HG02840 (cell line): ENCODE measurements at regions not wholly inside any gene's neighbourhood (a gene's known extent, or its start where the extent isn't known, plus 50 kb on each side); places are given as distances from the start of the nearest gene placed in this dataset.
"Not testable (repeated sequence)": the region's sequence is repeated elsewhere in the genome, so short reads cannot be mapped to it uniquely, and the experiment has no call there.

ENCODE experiments used
- ATAC-seq: cut with Tn5 transposase; IDR thresholded peaks from one replicate; pipeline ENCODE4 v1.9.1; 2021; ENCODE audit warnings: mild to moderate bottlenecking, moderate library complexity, moderate number of reproducible peaks; ENCODE audit not compliant: unreplicated experiment, low FRiP score

DNA sequence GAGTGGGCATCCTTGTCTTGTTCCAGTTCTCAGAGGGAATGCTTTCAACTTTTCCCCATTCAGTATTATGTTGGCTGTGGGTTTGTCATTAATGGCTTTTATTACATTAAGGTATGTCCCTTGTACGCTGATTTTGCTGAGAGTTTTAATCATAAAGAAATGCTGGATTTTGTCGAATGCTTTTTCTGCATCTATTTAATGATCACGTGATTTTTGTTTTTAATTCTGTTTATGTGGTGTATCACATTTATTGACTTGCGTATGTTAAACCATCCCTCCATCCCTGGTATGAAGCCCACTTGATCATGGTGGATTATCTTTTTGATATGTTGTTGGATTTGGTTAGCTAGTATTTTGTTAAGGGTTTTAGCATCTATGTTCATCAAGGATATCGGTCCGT is 266.9 kb upstream of the DIPK2B start:
- not testable (repeated sequence) for ATAC-seq

DNA sequence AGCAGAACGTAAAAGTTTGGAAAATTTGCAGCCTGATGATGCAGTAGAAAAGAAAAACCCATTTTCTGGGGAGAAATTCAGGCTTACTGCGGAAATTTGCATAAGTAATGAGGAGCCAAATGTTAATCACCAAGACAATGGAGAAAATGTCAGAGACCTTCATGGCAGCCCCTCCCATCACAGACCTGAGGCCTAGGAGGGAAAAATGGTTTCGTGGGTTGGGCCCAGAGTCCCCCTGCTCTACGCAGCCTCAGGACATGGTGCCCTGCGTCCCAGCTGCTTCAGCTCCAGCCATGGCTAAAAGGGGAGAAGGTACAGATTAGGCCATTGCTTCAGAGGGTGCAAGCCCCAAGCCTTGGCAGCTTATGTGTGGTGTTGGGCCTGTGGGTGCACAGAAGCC is 255.1 kb upstream of the DIPK2B start:
- not testable (repeated sequence) for ATAC-seq

DNA sequence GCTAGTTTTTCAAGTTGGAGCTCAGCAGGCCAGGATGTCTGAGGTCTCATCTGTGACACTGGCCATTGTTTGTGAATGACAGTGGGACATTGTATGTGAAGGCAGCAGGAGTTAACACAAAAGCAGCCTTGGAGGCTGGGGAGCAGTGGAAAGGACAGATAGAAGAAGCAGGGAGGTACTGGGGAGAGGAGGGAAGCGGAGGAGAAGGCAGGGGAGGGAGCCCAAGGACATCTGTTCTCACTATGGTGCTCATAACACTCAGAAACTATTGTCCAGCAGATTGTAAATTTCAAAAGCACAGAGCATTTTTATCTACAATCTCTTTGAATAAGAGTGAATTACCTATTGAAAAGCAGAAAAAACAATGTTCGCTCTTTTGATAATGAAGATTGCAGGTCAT is 253.6 kb upstream of the DIPK2B start:
- no peak for ATAC-seq

DNA sequence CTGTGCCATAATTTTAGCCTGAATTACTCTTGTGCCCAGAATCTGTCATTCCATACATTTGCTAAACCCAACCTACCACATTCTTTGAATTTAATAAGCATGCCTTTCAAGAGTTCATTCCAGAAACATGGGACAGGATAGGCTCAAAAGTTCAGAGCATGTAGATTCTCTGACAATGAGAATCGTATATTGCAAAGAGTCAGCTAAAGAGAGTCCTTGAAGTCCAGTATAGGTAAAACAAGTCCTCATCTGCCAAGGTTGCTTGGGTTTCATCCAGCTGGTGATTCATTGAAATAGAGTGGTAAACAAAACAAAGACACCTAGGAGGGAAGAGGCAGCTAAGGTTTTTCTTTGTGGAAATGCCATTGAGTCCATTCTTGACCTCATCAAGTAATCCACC is 249.3 kb upstream of the DIPK2B start:
- no peak for ATAC-seq

DNA sequence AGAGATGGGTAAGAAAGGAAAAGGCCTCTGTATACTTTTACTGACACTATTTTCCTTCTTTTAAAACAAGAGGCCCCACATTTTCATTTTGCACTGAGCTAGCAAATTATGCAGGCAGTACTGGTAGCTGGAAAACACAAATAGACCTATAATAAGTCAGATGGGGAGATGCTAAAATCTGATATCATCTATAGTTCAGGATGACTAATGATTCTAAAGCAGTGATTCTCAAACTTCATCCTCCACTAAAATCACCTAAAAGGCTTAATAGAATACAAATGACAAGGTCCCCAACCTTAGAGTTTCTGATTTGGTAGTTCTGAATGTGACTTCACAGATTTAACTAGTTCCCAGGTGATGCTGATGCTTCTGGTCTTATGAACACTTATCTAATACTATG is 247.3 kb upstream of the DIPK2B start:
- no peak for ATAC-seq

DNA sequence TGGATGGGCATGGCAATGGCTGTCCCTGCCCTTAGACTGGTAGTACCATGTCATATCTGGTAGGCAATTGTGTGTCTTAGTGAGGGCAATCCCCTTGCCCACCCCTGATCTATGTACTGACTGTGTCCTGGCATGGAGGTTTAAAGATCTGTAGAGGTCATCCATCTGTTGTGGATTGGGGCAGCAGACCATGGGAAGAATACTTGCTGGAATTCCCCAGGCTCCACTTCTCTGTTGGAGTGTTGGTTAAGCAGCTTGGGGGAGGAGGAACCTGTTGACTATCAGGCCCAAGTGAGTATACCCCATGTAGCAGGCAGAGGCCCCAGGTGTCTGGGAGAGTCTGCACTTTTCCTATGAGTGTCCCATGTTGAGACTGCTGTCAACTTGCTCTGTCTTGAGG is 246.7 kb upstream of the DIPK2B start:
- ATAC-seq, result no peak

DNA sequence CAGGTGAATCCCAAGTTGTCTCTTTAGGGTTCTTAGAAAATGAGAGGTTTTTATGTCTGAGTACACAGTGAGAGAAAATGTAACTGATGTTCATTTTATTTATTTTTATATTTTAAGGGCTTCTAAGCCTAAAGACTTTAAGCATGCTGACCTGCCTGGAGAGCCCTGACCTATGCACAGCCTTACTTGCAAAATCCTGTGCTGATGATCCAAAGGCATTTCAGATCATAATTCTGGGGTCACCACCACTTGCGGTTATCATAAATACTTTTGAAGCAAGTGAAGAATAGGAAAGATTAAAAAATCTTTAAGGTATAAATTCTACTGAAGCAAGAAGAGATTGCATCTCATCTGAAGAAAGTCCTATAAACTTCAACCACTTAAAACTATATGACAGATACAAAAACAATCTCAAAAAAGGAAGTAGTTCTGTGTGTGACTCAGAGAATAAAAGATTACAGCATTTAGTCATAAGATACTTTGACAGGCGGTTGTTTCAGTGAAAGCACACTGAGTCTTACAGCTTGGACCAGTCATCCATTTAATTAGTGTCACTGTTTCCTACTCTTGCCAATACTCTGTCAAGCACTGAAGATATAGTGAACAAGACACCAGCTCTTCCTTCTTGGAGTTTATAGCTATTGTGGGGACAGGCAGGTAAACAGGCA is 245.2 kb upstream of the DIPK2B start:
- ATAC-seq, result no peak

DNA sequence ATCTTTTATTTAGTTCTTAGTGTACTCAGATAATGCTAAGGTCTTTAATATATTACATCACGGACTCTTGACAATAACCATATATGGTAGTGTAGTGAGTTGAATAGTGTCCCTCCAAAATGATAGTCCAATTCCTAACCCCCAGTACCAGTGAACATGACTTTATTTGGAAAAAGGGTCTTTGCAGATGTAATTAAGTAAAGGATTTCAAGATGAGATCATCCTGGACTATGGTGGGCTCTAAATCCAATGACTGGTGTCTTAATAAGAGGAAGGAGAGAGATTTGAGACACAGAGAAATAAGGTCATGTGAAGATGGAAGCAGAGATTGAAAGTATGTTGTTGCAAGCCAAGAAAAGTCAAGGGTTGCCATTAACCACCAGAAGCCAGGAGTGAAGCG is 236.5 kb upstream of the DIPK2B start:
- no peak for ATAC-seq

DNA sequence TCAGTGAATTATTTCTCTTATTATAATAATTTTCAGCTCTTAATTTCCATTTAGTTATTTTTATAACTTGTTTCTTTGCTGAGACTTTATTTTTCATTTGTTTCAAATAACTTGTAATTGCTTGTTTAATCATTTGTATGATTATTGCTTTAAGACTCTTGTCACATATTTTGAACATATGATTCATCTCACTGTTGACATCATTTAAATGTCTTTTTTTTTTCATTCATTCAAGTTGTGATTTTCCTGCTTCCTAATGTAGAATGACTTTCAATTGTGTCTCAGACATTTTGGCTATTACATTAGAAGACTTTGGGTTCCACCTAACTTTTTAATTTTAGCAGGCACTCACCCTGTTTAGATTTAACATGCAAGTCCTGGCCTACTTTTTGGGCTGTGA is 234.8 kb upstream of the DIPK2B start:
- ATAC-seq, result no peak

DNA sequence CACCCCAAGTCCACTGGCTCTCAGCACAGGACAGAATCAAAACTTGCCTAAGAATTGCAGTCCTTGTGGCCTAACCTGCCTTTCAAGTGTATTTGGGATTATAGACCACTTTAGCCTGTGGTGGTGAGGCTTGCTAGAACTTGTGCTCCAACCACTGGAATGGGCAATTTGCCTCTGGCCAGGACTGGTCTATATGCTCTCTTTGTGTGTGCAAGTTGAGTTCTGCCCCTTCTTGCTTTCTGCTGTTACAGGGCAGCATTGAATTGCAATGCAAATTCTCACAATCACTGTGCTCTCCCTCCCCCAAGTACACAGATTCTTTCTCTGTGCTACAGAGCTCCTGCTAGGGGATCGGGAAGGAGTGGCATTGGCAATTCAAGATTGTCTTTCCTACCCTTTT is 233.6 kb upstream of the DIPK2B start:
- ATAC-seq, result no peak

DNA sequence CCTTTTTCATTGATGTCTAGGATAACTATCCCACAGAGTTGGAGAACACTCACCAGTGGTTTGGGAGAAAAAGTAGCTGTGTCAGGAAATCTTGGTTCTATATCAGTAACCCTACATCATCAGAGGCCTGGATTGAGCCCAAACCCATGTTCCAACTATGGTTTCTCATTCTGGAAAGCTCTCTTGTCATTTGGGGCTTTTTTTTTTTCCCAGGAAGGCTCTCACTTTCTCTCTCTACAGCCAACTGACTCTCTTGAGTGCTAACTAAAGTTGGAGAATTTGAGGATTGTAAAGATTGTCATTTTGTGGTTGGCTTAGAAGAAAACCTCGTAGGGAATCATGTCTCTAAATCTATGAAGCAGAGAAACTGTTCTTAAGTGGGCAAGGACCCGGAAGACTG is 228.2 kb upstream of the DIPK2B start:
- no peak for ATAC-seq

DNA sequence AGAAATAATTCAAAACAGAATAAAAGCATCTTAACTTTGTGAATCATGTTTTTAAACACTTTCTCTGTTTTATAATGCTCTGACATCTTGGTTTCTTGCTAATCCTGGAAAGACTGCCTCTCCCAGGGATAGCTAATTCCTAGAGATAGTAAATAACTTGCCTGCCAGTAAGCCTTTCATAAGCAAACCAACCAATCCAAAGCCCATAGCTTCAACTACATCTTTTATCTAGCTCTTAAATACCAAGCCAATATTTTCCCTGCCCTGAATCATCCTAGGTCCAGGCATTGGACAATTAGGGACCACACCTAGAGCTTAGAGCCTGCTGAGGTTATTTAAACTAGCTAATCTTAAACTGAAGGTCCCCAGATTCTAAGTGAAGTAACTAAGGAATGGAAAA is 223.7 kb upstream of the DIPK2B start:
- no peak for ATAC-seq

DNA sequence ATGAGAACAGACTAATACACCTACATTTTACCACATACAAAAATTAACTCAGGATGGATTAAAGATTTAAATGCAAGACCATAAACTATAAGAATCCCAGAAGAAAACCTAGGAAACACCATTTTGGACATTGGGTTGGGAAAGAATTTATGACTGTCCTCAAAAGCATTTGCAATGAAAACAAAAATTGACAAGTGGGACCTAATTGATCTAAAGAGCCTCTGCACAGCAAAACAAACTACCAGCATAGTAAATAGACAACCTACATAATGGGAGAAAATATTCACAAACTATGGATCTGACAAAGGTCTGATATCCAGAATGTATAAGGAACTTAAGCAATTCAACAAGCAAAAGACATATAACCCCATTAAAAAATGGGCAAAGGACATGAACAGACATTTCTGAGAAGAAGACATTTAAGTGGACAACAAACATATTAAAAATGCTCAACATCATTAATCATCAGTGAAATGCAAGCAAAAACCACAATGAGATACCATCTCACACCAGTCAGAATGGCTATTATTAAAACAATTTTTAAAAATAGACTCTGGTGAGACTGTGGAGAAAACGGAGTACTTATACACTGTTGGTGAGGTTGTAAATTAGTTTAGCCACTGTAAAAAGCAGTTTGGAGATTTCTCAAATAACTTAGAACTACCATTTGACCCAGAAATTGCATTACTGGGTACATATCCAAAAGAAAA is 221.7 kb upstream of the DIPK2B start:
- ATAC-seq, result no peak

DNA sequence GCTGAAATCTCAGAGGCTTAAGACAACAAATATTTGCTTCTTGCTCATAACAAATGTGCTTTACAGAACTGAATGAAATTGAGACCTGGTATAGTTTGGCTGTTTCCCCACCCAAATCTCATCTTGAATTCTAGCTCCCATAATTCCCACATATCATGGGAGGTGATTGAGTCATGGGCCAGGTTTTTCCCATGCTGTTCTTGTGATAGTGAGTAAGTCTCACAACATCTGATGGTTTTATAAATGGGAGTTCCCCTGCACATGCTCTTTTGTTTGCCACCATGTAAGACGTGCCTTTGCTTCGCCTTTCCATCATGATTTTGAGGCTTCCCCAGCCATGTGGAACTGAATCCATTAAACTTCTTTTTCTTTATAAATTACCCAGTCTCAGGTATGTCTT is 221.1 kb upstream of the DIPK2B start:
- ATAC-seq, result no peak

DNA sequence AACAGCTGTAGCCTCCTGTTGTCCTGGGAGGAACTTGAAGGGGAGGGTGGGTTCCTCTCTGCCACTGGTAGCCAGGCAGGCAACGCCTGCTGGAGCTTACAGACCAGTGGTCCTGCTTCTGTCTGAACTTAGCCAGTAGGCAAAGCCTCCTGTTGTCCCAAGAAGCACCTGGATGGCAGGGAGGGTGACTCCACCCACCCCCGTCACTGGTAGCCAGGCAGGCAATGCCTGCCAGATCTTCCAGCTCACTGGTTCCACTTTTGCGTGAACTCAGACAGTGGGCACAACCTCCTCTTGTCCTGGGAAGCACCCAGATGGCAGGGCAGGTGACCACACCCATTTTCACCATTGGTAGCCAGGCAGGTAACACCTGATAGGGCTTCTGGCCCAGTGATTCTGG is 203.5 kb upstream of the DIPK2B start:
- ATAC-seq, result no peak

DNA sequence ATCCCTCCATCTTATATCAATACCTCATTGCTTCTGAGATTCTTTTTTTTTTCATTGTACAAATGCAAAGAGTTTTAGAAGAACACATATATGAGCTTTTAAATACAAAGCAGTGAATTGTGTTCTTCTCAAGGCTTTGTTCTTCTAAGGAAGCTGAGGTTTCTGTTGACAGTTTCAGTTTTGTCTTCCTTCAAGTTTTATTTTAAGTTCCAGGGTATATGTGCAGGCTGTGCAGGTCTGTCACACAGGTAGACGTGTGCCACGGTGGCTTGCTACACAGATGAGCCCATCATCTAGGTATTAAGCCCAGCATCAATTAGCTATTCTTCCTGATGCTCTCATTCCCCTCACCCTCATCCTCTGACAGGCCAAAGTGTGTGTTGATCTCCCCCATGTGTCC is 201.2 kb upstream of the DIPK2B start:
- no peak for ATAC-seq

DNA sequence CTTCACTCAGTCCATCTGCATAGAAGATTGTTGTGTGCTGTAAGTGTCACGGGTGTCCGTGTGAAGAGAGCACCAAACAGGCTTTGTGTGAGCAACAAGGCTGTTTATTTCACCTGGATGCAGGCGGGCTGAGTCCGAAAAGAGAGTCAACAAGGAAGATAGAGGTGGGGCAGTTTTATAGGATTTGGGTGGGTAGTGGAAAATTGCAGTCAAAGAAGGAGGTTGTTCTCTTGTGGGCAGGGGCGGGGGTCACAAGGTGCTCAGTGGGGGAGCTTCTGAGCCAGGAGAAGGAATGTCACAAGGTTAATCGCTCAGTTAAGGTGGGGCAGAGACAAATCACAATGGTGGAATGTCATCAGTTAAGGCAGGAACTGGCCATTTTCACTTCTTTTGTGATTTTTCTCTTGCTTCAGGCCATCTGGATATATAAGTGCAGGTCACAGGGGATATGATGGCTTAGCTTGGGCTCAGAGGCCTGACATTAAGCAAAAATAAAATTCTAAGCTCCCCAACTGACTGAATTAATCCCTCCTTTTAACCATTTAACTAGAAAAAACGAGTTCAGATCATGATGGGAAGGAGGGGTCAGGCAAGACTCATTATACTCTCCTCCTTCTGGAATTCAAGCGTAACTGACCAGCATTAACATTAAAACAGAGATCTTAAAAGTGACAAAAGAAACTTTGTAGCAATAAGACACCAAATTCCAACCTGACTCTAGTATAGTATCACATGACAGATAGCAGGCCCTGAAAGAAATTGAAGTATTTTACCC is 200.5 kb upstream of the DIPK2B start:
- not testable (repeated sequence) for ATAC-seq

DNA sequence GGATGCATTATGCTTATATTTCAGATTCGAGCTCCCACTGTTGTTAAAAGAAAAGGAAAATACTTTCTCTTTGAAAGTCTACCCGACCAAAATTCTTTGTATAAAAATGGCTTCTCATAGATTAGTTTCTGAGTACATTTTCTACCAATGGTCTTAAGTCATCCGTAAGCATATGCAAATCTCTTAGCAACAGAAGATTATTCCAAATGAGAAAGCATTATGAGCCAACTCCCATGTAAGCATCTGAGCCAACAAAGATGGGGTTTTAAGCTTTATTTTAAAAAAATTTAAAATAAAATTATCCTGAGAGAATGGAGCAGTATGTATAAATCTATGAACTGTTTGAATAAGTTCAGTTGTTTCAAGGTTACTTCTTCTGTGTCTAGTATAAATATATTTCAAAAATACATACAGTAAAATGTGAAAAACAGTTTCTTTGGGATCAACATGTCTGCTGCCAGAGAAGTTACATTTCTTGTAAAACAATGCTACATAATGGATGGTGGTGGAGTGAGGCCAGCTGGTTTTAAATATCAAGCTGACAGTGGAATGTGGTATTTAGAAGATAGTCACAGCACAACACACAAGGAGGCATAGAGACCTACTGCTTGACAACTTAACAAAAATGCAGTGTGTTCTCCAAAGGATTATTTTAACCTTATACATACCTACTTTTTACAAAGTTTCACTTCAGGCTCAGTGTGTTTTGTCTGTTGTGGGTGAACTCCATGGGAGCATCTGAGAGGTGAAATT is 199.5 kb upstream of the DIPK2B start:
- no peak for ATAC-seq

DNA sequence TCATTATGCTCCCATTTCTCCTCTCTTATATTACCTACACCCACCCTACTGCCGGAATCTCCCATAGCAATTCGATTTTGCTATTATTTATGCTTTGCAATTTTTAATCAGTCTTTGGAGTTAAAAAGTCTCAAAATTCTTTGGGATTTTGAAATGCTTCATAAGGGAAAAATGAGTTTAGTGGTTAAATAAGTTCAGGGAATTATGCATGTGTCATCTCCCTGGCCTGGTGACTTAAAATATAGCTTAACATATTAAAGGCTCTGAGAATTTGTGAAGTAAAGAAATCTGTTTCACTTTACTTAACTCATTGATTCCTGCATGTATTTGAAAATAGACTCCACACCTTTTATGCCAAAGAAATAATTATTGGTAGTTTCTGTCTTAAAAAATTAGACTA is 185.1 kb upstream of the DIPK2B start:
- ATAC-seq, result no peak

DNA sequence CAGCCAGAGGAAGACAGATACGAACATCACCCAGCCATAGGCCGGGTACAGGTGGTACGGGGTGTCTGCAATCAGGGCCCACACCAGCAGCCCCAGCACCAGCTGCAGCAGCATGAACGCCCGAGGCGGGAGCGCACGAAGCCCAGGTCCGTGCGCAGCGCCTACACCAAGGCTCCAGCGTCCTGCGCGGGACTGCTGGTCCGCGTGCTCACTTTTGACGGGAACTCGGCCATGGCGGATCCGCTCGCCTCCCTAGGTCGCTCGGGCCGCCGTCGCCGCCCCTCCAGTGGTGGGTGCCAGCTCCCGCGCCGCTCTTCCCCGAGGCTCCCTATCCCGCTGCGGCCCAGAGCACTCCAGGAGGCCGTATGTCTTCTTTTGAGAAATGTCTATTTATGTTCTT is 181.2 kb upstream of the DIPK2B start:
- no peak for ATAC-seq

DNA sequence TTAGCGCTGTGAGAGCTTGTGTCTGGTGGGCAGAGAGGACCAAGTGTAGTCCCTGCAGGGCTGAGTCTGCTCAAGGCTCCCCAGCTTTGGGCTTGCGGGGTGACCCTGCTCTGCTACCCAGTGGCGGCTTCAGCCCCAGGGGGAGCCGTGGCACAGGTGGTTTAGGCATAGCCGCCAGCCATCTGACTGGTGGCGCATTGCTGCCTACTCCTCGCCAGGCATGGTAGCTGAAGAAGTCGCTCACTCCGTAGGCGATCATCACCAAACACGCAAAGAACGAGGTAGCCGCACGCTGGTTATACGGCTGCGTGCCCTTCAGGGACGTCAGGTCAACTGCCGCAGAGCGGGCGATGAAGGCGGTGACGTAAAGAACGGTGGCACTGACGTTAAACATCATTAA is 180.7 kb upstream of the DIPK2B start:
- no peak for ATAC-seq
